PC-3 (cell line): ENCODE measurements at regions not wholly inside any gene's neighbourhood (a gene's known extent, or its start where the extent isn't known, plus 50 kb on each side); places are given as distances from the start of the nearest gene placed in this dataset.

ENCODE experiments used
- ATAC-seq: fragments of 200-7000 bp; cut with Tn5 transposase; 2 replicates; pipeline ENCODE4 v1.9.1; 2020; ENCODE audit warnings: mild to moderate bottlenecking, moderate library complexity
- BruUV-seq: library from RNA; stranded (reverse); fragments of 400-500 nt; replicated peaks from 2 replicates; lab custom pipeline; 2021; lab: Mats Ljungman, UMichigan
- CTCF ChIA-PET: fragments of 300-600 bp; sonication (Branson Sonifier 250); formaldehyde crosslinking; loops from one replicate; lab custom pipeline; 2022; ENCODE audit warnings: antibody characterized with exemption; lab: Charles Lee
- POLR2A ChIA-PET: fragments of 300-600 bp; sonication (Branson Sonifier 250); formaldehyde crosslinking; loops from one replicate; lab custom pipeline; 2022; ENCODE audit warnings: antibody characterized with exemption; ENCODE audit not compliant: unreplicated experiment; lab: Charles Lee
- DNase-seq: peaks from one replicate; pipeline ENCODE4 v3.0.0-alpha.2; 2015
- H2AFZ ChIP-seq: fragments of 300-600 bp; sonication (generic); 2 replicates; pipeline ENCODE4 v1.6.0; 2016; ENCODE audit warnings: antibody characterized with exemption, low read length
- H3F3A ChIP-seq: fragments of 300-600 bp; sonication (generic); one replicate; pipeline ENCODE4 v1.6.0; 2017; ENCODE audit warnings: antibody characterized with exemption, low read length, control low read depth, mild to moderate bottlenecking; ENCODE audit not compliant: unreplicated experiment
- H3K27ac ChIP-seq: fragments of 300-600 bp; sonication (generic); 2 replicates; pipeline ENCODE4 v1.5.1; 2016; ENCODE audit warnings: mild to moderate bottlenecking, low read length
- H3K27me3 ChIP-seq: fragments of 300-600 bp; sonication (generic); 2 replicates; pipeline ENCODE4 v1.6.1; 2016; ENCODE audit warnings: low read length, mixed read lengths
- H3K36me3 ChIP-seq: fragments of 300-600 bp; sonication (generic); 2 replicates; pipeline ENCODE4 v1.6.1; 2016; ENCODE audit warnings: low read depth, mixed run types, low read length, mixed read lengths
- H3K4me1 ChIP-seq: fragments of 300-600 bp; sonication (generic); 2 replicates; pipeline ENCODE4 v1.5.1; 2016; ENCODE audit warnings: low read length; ENCODE audit not compliant: insufficient read depth
- H3K4me2 ChIP-seq: fragments of 300-600 bp; sonication (generic); 2 replicates; pipeline ENCODE4 v1.6.0; 2016; ENCODE audit warnings: low read length
- H3K4me3 ChIP-seq: fragments of 300-600 bp; sonication (generic); 2 replicates; pipeline ENCODE4 v1.5.1; 2016; ENCODE audit warnings: mild to moderate bottlenecking, low read length, mixed read lengths
- H3K79me2 ChIP-seq: fragments of 300-600 bp; sonication (generic); 2 replicates; pipeline ENCODE4 v1.6.1; 2017; ENCODE audit warnings: low read length, mixed read lengths
- H3K9ac ChIP-seq: fragments of 300-600 bp; sonication (generic); 2 replicates; pipeline ENCODE4 v1.6.0; 2016; ENCODE audit warnings: mild to moderate bottlenecking, low read length
- H3K9me2 ChIP-seq: fragments of 300-600 bp; sonication (generic); replicated peaks from 2 replicates; pipeline ENCODE4 v1.6.1; 2016; ENCODE audit warnings: mixed run types, low read length, mixed read lengths
- H3K9me3 ChIP-seq: fragments of 300-600 bp; sonication (generic); 2 replicates; pipeline ENCODE4 v1.6.1; 2016; ENCODE audit warnings: low read length, mixed read lengths
- H4K20me1 ChIP-seq: fragments of 300-600 bp; sonication (generic); 2 replicates; pipeline ENCODE4 v1.6.1; 2016; ENCODE audit warnings: low read length, mixed read lengths
- CTCF ChIP-seq: fragments of 300-600 bp; sonication (generic); conservative IDR thresholded peaks from 2 replicates; pipeline ENCODE4 v1.5.1; 2017; ENCODE audit warnings: antibody characterized with exemption, low read depth, mild to moderate bottlenecking, low read length
- EZH2 ChIP-seq: fragments of 300-600 bp; sonication (generic); IDR thresholded peaks from one replicate; pipeline ENCODE4 v1.6.1; 2017; ENCODE audit warnings: antibody characterized with exemption, mild to moderate bottlenecking, low read length; ENCODE audit not compliant: unreplicated experiment
- EZH2phosphoT487 ChIP-seq: fragments of 300-600 bp; sonication (generic); IDR thresholded peaks from 2 replicates; pipeline ENCODE4 v1.6.1; 2018; ENCODE audit warnings: mild to moderate bottlenecking, antibody characterized with exemption, low read length, borderline replicate concordance
- intact Hi-C: fragments of 100-400 bp; cut with micrococcal nuclease; formaldehyde crosslinking; loops from 2 replicates; pipeline ENCODE4 v1.9.0; 2023

GRCh38 chr10:123488436-123488835 is 177.7 kb upstream of the GPR26 start:
- TF ChIP-seq EZH2phosphoT487, result no peak
- no peak for TF ChIP-seq EZH2
- TF ChIP-seq CTCF, result no peak
- Histone ChIP-seq H3K36me3 (no peaks in the 10 kb centered on the region), H3K79me2 (no peaks in the 10 kb centered on the region), H2AFZ (no peak overlapping the region), H3K4me3 (no peak overlapping the region), H3K27me3 (peaks cover 42% of the 10 kb centered on the region), H4K20me1 (no peaks in the 10 kb centered on the region), H3F3A (no peaks in the 10 kb centered on the region), H3K9ac (no peak overlapping the region), H3K27ac (no peak overlapping the region), H3K9me2 (no peaks in the 10 kb centered on the region), H3K9me3 (no peaks in the 10 kb centered on the region), H3K4me1 (no peaks in the 10 kb centered on the region), H3K4me2 (no peak overlapping the region)
- DNase-seq, result no peak
- POLR2A ChIA-PET, result no interaction called here
- CTCF ChIA-PET, result no interaction called here
- intact Hi-C loops, result no loop called here
- no peak for ATAC-seq
- BruUV-seq, result no TSS peak

GRCh38 chr10:123491364-123491763 is 174.8 kb upstream of the GPR26 start:
- ATAC-seq (no peak), DNase-seq (no peak)
- Histone ChIP-seq H3K27me3 (peaks cover 54% of the 10 kb centered on the region), H3K9ac (no peak overlapping the region), H4K20me1 (no peaks in the 10 kb centered on the region), H3F3A (no peaks in the 10 kb centered on the region), H3K36me3 (no peaks in the 10 kb centered on the region), H3K4me3 (no peak overlapping the region), H3K9me3 (no peaks in the 10 kb centered on the region), H3K27ac (no peak overlapping the region), H3K4me2 (no peak overlapping the region), H2AFZ (no peak overlapping the region), H3K79me2 (no peaks in the 10 kb centered on the region), H3K9me2 (no peaks in the 10 kb centered on the region), H3K4me1 (no peaks in the 10 kb centered on the region)
- no peak for TF ChIP-seq EZH2
- TF ChIP-seq EZH2phosphoT487, result no peak
- no peak for TF ChIP-seq CTCF
- ChIA-PET CTCF (no interaction called here), POLR2A (no interaction called here)
- no TSS peak for BruUV-seq
- intact Hi-C loops, result no loop called here

GRCh38 chr10:123492016-123492415 is 174.1 kb upstream of the GPR26 start:
- H3K4me2 ChIP-seq, result no peak overlapping the region
- no peaks in the 10 kb centered on the region for H4K20me1 ChIP-seq
- H3K79me2 ChIP-seq, result no peaks in the 10 kb centered on the region
- H3K36me3 ChIP-seq, result no peaks in the 10 kb centered on the region
- H3K4me3 ChIP-seq, result no peak overlapping the region
- TF ChIP-seq EZH2phosphoT487, result no peak
- no peak for TF ChIP-seq EZH2
- TF ChIP-seq CTCF, result no peak
- ChIA-PET POLR2A (no interaction called here), CTCF (no interaction called here)
- H2AFZ ChIP-seq, result no peak overlapping the region
- H3F3A ChIP-seq, result no peaks in the 10 kb centered on the region
- peaks cover 59% of the 10 kb centered on the region for H3K27me3 ChIP-seq
- no peaks in the 10 kb centered on the region for H3K9me3 ChIP-seq
- DNase-seq (no peak), ATAC-seq (no peak)
- intact Hi-C loops, result no loop called here
- H3K4me1 ChIP-seq, result no peaks in the 10 kb centered on the region
- H3K9me2 ChIP-seq, result no peaks in the 10 kb centered on the region
- no TSS peak for BruUV-seq
- no peak overlapping the region for H3K27ac ChIP-seq
- H3K9ac ChIP-seq, result no peak overlapping the region
